Mesenchymal stem cell (in vitro differentiated cells and primary cell): ENCODE measurements at regions not wholly inside any gene's neighbourhood (a gene's known extent, or its start where the extent isn't known, plus 50 kb on each side); places are given as distances from the start of the nearest gene placed in this dataset.
"Not testable (repeated sequence)": the region's sequence is repeated elsewhere in the genome, so short reads cannot be mapped to it uniquely, and the experiment has no call there.

Source experiments
- DNase-seq: peaks from one replicate; pipeline ENCODE4 v3.0.0-alpha.2; 2013
- H2AFZ ChIP-seq: one replicate; pipeline ENCODE4 v1.6.1; 2013; ENCODE audit warnings: low read depth, mild to moderate bottlenecking, control low read depth, inconsistent platforms, low read length, moderate library complexity
- H2AK5ac ChIP-seq: 2 replicates; pipeline ENCODE4 v1.6.1; 2013; ENCODE audit warnings: low read length, moderate library complexity, mild to moderate bottlenecking, inconsistent platforms; ENCODE audit not compliant: severe bottlenecking
- H2BK120ac ChIP-seq: one replicate; pipeline ENCODE4 v1.6.1; 2013; ENCODE audit warnings: low read depth, mild to moderate bottlenecking, inconsistent platforms, low read length, moderate library complexity
- H2BK12ac ChIP-seq, 2 experiments: one replicate each; pipeline ENCODE4 v1.6.1; 2013; ENCODE audit warnings: inconsistent platforms in 2 of 2, low read length in 2 of 2, mild to moderate bottlenecking in 2 of 2, moderate library complexity in 2 of 2, control low read depth in 1 of 2
- H2BK15ac ChIP-seq: one replicate; pipeline ENCODE4 v1.6.1; 2013; ENCODE audit warnings: mild to moderate bottlenecking, low read depth, inconsistent platforms; ENCODE audit not compliant: poor library complexity, severe bottlenecking
- H2BK5ac ChIP-seq: 2 replicates; pipeline ENCODE4 v1.6.1; 2013; ENCODE audit warnings: low read depth, mild to moderate bottlenecking, low read length, control low read depth, inconsistent platforms; ENCODE audit not compliant: poor library complexity, severe bottlenecking
- H3K14ac ChIP-seq, 2 experiments: one replicate each; pipeline ENCODE4 v1.6.1; 2013; ENCODE audit warnings: inconsistent platforms in 2 of 2, low read length in 2 of 2, control low read depth in 1 of 2, mild to moderate bottlenecking in 1 of 2, moderate library complexity in 1 of 2
- H3K18ac ChIP-seq, 2 experiments: one replicate each; pipeline ENCODE4 v1.6.1; 2013; ENCODE audit warnings: inconsistent platforms in 2 of 2, low read length in 2 of 2, control low read depth in 1 of 2, low read depth in 1 of 2, mild to moderate bottlenecking in 1 of 2
- H3K23ac ChIP-seq, 2 experiments: one replicate each; pipeline ENCODE4 v1.6.1; 2013; ENCODE audit warnings: inconsistent platforms in 2 of 2, low read length in 2 of 2, mild to moderate bottlenecking in 2 of 2, moderate library complexity in 2 of 2, control low read depth in 1 of 2
- H3K27ac ChIP-seq: 2 replicates; pipeline ENCODE4 v1.5.1; 2013; ENCODE audit warnings: mild to moderate bottlenecking, moderate library complexity, low read length, control low read depth, inconsistent platforms; ENCODE audit not compliant: poor library complexity, severe bottlenecking
- H3K27me3 ChIP-seq, 2 experiments: 2 replicates each; pipeline versions ENCODE4 v1.6.1 to v1.7.0; 2013; ENCODE audit warnings: low read length in 2 of 2, mild to moderate bottlenecking in 2 of 2, moderate library complexity in 2 of 2, control low read depth in 1 of 2, inconsistent platforms in 1 of 2; ENCODE audit not compliant: control insufficient read depth in 1 of 2, insufficient read depth in 1 of 2
- H3K36me3 ChIP-seq, 2 experiments: 2 replicates each; pipeline versions ENCODE4 v1.6.1 to v1.7.0; 2013; ENCODE audit warnings: low read length in 2 of 2, control low read depth in 1 of 2, inconsistent platforms in 1 of 2, low read depth in 1 of 2, mild to moderate bottlenecking in 1 of 2; ENCODE audit not compliant: insufficient read depth in 2 of 2, control insufficient read depth in 1 of 2
- H3K4ac ChIP-seq, 2 experiments: one replicate each; pipeline ENCODE4 v1.6.1; 2013; ENCODE audit warnings: inconsistent platforms in 2 of 2, low read length in 2 of 2, mild to moderate bottlenecking in 2 of 2, moderate library complexity in 2 of 2, control low read depth in 1 of 2, low read depth in 1 of 2
- H3K4me1 ChIP-seq: 2 replicates; pipeline ENCODE4 v1.6.1; 2013; ENCODE audit warnings: low read depth, low read length, control low read depth; ENCODE audit not compliant: control insufficient read depth, insufficient read depth
- H3K4me2 ChIP-seq: 2 replicates; pipeline ENCODE4 v1.6.1; 2013; ENCODE audit warnings: low read length, mild to moderate bottlenecking, inconsistent platforms; ENCODE audit not compliant: poor library complexity, severe bottlenecking
- H3K4me3 ChIP-seq, 2 experiments: 2 replicates each; pipeline versions ENCODE4 v1.5.1 to v1.7.0; 2013; ENCODE audit warnings: low read length in 2 of 2, mild to moderate bottlenecking in 2 of 2, control low read depth in 1 of 2, low read depth in 1 of 2; ENCODE audit not compliant: insufficient read depth in 1 of 2
- H3K79me1 ChIP-seq: replicated peaks from 2 replicates; pipeline ENCODE4 v1.6.1; 2013; ENCODE audit warnings: mild to moderate bottlenecking, control low read depth, low read length, inconsistent platforms; ENCODE audit not compliant: poor library complexity, severe bottlenecking
- H3K9ac ChIP-seq: 2 replicates; pipeline ENCODE4 v1.7.0; 2013; ENCODE audit warnings: mild to moderate bottlenecking, low read length, moderate library complexity
- H3K9me3 ChIP-seq: 2 replicates; pipeline ENCODE4 v1.7.0; 2013; ENCODE audit warnings: mild to moderate bottlenecking, low read length; ENCODE audit not compliant: control insufficient read depth
- H4K8ac ChIP-seq: one replicate; pipeline ENCODE4 v1.6.1; 2013; ENCODE audit warnings: inconsistent platforms, mild to moderate bottlenecking, low read length, moderate library complexity
- H4K91ac ChIP-seq: one replicate; pipeline ENCODE4 v1.6.1; 2013; ENCODE audit warnings: mild to moderate bottlenecking, low read length, inconsistent platforms
- WGBS: methylation state at CpG from one replicate; pipeline ENCODE4 v1.1.7; 2013; ENCODE audit warnings: mixed read lengths; 5-methylcytosine and 5-hydroxymethylcytosine counted together

GRCh38 chr3:32049916-32050315 lies 56.5 kb upstream of the GPD1L start:
- Histone ChIP-seq H3K27ac (no peak overlapping the region), H2BK12ac (no peak overlapping the region), H2BK5ac (no peak overlapping the region), H4K91ac (no peak overlapping the region), H4K8ac (no peak overlapping the region), H2AK5ac (no peak overlapping the region), H3K36me3 (no peaks in the 10 kb centered on the region), H2BK120ac (no peak overlapping the region), H3K23ac (no peak overlapping the region), H3K9ac (no peak overlapping the region), H2BK15ac (no peak overlapping the region), H2AFZ (no peak overlapping the region), H3K4me2 (no peak overlapping the region), H3K4me3 (no peak overlapping the region), H3K4ac (no peak overlapping the region), H3K18ac (no peak overlapping the region), H3K9me3 (no peaks in the 10 kb centered on the region), H3K79me1 (no peaks in the 10 kb centered on the region), H3K14ac (no peak overlapping the region), H3K27me3 (no peaks in the 10 kb centered on the region), H3K4me1 (no peaks in the 10 kb centered on the region)
- no peak for DNase-seq
- WGBS: 60% methylated on average over 1 of the region's 1 CpG

GRCh38 chr3:32052230-32052629 lies 54.2 kb upstream of the GPD1L start:
- H2BK5ac ChIP-seq, H3K23ac ChIP-seq, H3K9me3 ChIP-seq, H2BK15ac ChIP-seq, H3K27me3 ChIP-seq, H3K4ac ChIP-seq, H4K8ac ChIP-seq, H2AK5ac ChIP-seq, H3K27ac ChIP-seq, H3K4me2 ChIP-seq, H3K4me3 ChIP-seq, H3K14ac ChIP-seq, H3K36me3 ChIP-seq, H4K91ac ChIP-seq, H3K9ac ChIP-seq, H3K79me1 ChIP-seq, DNase-seq, H2AFZ ChIP-seq, H3K4me1 ChIP-seq, H3K18ac ChIP-seq, H2BK12ac ChIP-seq, H2BK120ac ChIP-seq: not testable (repeated sequence)
- WGBS: 52% methylated on average over 2 of the region's 2 CpGs

- not testable (repeated sequence) for H3K4me1 ChIP-seq, H4K91ac ChIP-seq, H2BK12ac ChIP-seq, H3K4me2 ChIP-seq, H3K9ac ChIP-seq, H3K18ac ChIP-seq, H3K14ac ChIP-seq, H3K36me3 ChIP-seq, DNase-seq, H2BK120ac ChIP-seq, H3K27me3 ChIP-seq, H3K4me3 ChIP-seq, H3K23ac ChIP-seq, H3K79me1 ChIP-seq, H3K9me3 ChIP-seq, H3K27ac ChIP-seq, H2BK5ac ChIP-seq, H2AFZ ChIP-seq, H2BK15ac ChIP-seq, H3K4ac ChIP-seq, H4K8ac ChIP-seq, H2AK5ac ChIP-seq
- WGBS: 57% methylated on average over 4 of the region's 5 CpGs
Measured at GRCh38 chr3:32052851-32053250, 53.6 kb upstream of the GPD1L start.

- H3K4me2 ChIP-seq: no peak overlapping the region
- no peak for DNase-seq
- H3K9ac ChIP-seq: no peak overlapping the region
- peaks cover 0 to 7% of the 10 kb centered on the region in 2 experiments for H3K27me3 ChIP-seq
- no peak overlapping the region for H3K14ac ChIP-seq
- no peak overlapping the region for H3K18ac ChIP-seq
- H3K36me3 ChIP-seq: no peaks in the 10 kb centered on the region
- no peak overlapping the region for H2BK15ac ChIP-seq
- H2AK5ac ChIP-seq: no peak overlapping the region
- H3K4ac ChIP-seq: no peak overlapping the region
- no peaks in the 10 kb centered on the region for H3K4me1 ChIP-seq
- H2BK5ac ChIP-seq: no peak overlapping the region
- no peak overlapping the region for H4K8ac ChIP-seq
- H2BK12ac ChIP-seq: no peak overlapping the region
- H2AFZ ChIP-seq: no peak overlapping the region
- no peak overlapping the region for H3K27ac ChIP-seq
- H3K79me1 ChIP-seq: no peaks in the 10 kb centered on the region
- no peak overlapping the region for H3K4me3 ChIP-seq
- WGBS: 58% methylated on average over 4 of the region's 5 CpGs
- H4K91ac ChIP-seq: no peak overlapping the region
- H3K9me3 ChIP-seq: no peaks in the 10 kb centered on the region
- H2BK120ac ChIP-seq: no peak overlapping the region
- H3K23ac ChIP-seq: no peak overlapping the region
Measured at GRCh38 chr3:32056559-32057290, 49.7 kb upstream of the GPD1L start.
